Astrocyte of the spinal cord (primary cell): ENCODE measurements at regions not wholly inside any gene's neighbourhood (a gene's known extent, or its start where the extent isn't known, plus 50 kb on each side); places are given as distances from the start of the nearest gene placed in this dataset.
A peak's percentile ranks its signal among the peaks of the same experiment; 100 is the strongest.

Source experiments
- DNase-seq: peaks from one replicate; pipeline ENCODE4 v3.0.0; 2011; ENCODE audit warnings: low read depth, low spot score
- H3K4me3 ChIP-seq: 2 replicates; pipeline ENCODE4 v1.5.1; 2011; ENCODE audit warnings: low read depth, mild to moderate bottlenecking, low read length, moderate library complexity
- CTCF ChIP-seq: IDR thresholded peaks from 2 replicates; pipeline ENCODE4 v1.5.1; 2012; ENCODE audit warnings: low read depth, mild to moderate bottlenecking, low read length, inconsistent platforms
- in situ Hi-C: cut with HindIII; loops from 2 replicates; pipeline ENCODE4 v1.10.0; 2017; ENCODE audit warnings: low sequenced_read_pairs

GRCh38 chr17:77770331-77771105, 188.0 kb upstream of the TNRC6C start:
- DNase-seq, result peak; percentile 69

GRCh38 chr17:77771145-77771544, 187.4 kb upstream of the TNRC6C start:
- H3K4me3 ChIP-seq, result no peak overlapping the region
- no peak for TF ChIP-seq CTCF
- in situ Hi-C loops, result no loop called here
- DNase-seq, result no peak

More at GRCh38 chr17:77770331-77771105, 188.0 kb upstream of the TNRC6C start:
- H3K4me3 ChIP-seq, result no peak overlapping the region
- in situ Hi-C loops, result no loop called here
- no peak for TF ChIP-seq CTCF

GRCh38 chr17:77771587-77771986, 186.9 kb upstream of the TNRC6C start:
- in situ Hi-C loops, result no loop called here
- DNase-seq, result no peak
- TF ChIP-seq CTCF, result no peak
- no peak overlapping the region for H3K4me3 ChIP-seq

- TF ChIP-seq CTCF, result no peak
- in situ Hi-C loops, result no loop called here
Measured at GRCh38 chr17:77771998-77772397, 186.5 kb upstream of the TNRC6C start.

GRCh38 chr17:77772461-77772897, 186.0 kb upstream of the TNRC6C start:
- in situ Hi-C loops, result no loop called here

More at GRCh38 chr17:77771998-77772397, 186.5 kb upstream of the TNRC6C start:
- no peak overlapping the region for H3K4me3 ChIP-seq
- no peak for DNase-seq

GRCh38 chr17:77772899-77773358, 185.6 kb upstream of the TNRC6C start:
- in situ Hi-C loops, result no loop called here
- TF ChIP-seq CTCF, result no peak
- no peak overlapping the region for H3K4me3 ChIP-seq
- DNase-seq, result no peak

More at GRCh38 chr17:77772461-77772897, 186.0 kb upstream of the TNRC6C start:
- peak; percentile 47 for DNase-seq
- H3K4me3 ChIP-seq, result no peak overlapping the region
- TF ChIP-seq CTCF, result peak; percentile 77
